Frontal cortex (tissue), 3 donors: ENCODE measurements at regions not wholly inside any gene's neighbourhood (a gene's known extent, or its start where the extent isn't known, plus 50 kb on each side); places are given as distances from the start of the nearest gene placed in this dataset.

Source experiments
- DNase-seq, 2 donors: peaks; one replicate each; pipeline ENCODE4 v3.0.0; 2012; ENCODE audit warnings: low spot score in 2 of 2
- FAIRE-seq: peaks from 2 replicates; lab custom pipeline; 2012; peaks lifted over from hg19 to GRCh38; lab: Jason Lieb, UNC
- donor health status: control.
- donor health status: control.
- donor health status: control.

- FAIRE-seq (no peak), DNase-seq (no peak)
Measured at GRCh38 chr22:48394787-48395186, 1432.9 kb downstream of the BRD1 start.

GRCh38 chr22:48393885-48394284 lies 1433.8 kb downstream of the BRD1 start:
- FAIRE-seq (no peak), DNase-seq (no peak)

GRCh38 chr22:48393041-48393370 lies 1434.7 kb downstream of the BRD1 start:
- no peak for FAIRE-seq
- no peak for DNase-seq

- no peak for FAIRE-seq
Measured at GRCh38 chr22:48391820-48392219, 1435.9 kb downstream of the BRD1 start.

GRCh38 chr22:48391171-48391711 lies 1436.4 kb downstream of the BRD1 start:
- DNase-seq, result no peak
- FAIRE-seq, result no peak

More at GRCh38 chr22:48391820-48392219, 1435.9 kb downstream of the BRD1 start:
- DNase-seq, result no peak

- FAIRE-seq (no peak), DNase-seq (no peak)
Measured at GRCh38 chr22:48389916-48390315, 1437.8 kb downstream of the BRD1 start.

GRCh38 chr22:48382197-48382596 lies 1445.5 kb downstream of the BRD1 start:
- no peak for DNase-seq
- no peak for FAIRE-seq

GRCh38 chr22:48380016-48380665 lies 1447.5 kb downstream of the BRD1 start:
- no peak for FAIRE-seq
- no peak for DNase-seq

- DNase-seq, result no peak
- no peak for FAIRE-seq
Measured at GRCh38 chr22:48379371-48379770, 1448.3 kb downstream of the BRD1 start.

- FAIRE-seq (no peak), DNase-seq (no peak)
Measured at GRCh38 chr22:48378673-48379072, 1449.0 kb downstream of the BRD1 start.

- no peak for DNase-seq
- FAIRE-seq, result no peak
Measured at GRCh38 chr22:48376936-48377712, 1450.5 kb downstream of the BRD1 start.

- DNase-seq (no peak), FAIRE-seq (no peak)
Measured at GRCh38 chr22:48376428-48376827, 1451.2 kb downstream of the BRD1 start.

GRCh38 chr22:48373626-48374173 lies 1454.0 kb downstream of the BRD1 start:
- DNase-seq (no peak), FAIRE-seq (no peak)

GRCh38 chr22:48372390-48372789 lies 1455.3 kb downstream of the BRD1 start:
- FAIRE-seq, result no peak
- no peak for DNase-seq

- no peak for FAIRE-seq
- no peak for DNase-seq
Measured at GRCh38 chr22:48371391-48371790, 1456.3 kb downstream of the BRD1 start.

GRCh38 chr22:48370508-48371325 lies 1457.0 kb downstream of the BRD1 start:
- no peak for DNase-seq
- no peak for FAIRE-seq

- no peak for FAIRE-seq
- DNase-seq, result no peak
Measured at GRCh38 chr22:48369789-48370507, 1457.7 kb downstream of the BRD1 start.

GRCh38 chr22:48368975-48369525 lies 1458.6 kb downstream of the BRD1 start:
- DNase-seq (no peak), FAIRE-seq (no peak)

GRCh38 chr22:48367731-48368130 lies 1459.9 kb downstream of the BRD1 start:
- FAIRE-seq (no peak), DNase-seq (no peak)
